Natural killer cell (primary cell): ENCODE measurements at regions not wholly inside any gene's neighbourhood (a gene's known extent, or its start where the extent isn't known, plus 50 kb on each side); places are given as distances from the start of the nearest gene placed in this dataset.
"Not testable (repeated sequence)": the region's sequence is repeated elsewhere in the genome, so short reads cannot be mapped to it uniquely, and the experiment has no call there.

ENCODE experiments used
- ATAC-seq, 3 donors: fragments of 150-1000 bp in 2 of 3; fragments of 200-7000 bp in 1 of 3; cut with Tn5 transposase; 1 replicate in 1 of 3; 2 replicates in 2 of 3; pipeline ENCODE4 v1.10.0; 2021; ENCODE audit warnings: mild to moderate bottlenecking in 2 of 3, moderate library complexity in 2 of 3
- DNase-seq, 2 donors: peaks; one replicate each; pipeline versions ENCODE4 v3.0.0 to v3.0.0-alpha.2; 2013 to 2021; ENCODE audit warnings: mixed read lengths in 1 of 2
- H3K27ac ChIP-seq: one replicate; pipeline ENCODE4 v1.5.1; 2013; ENCODE audit warnings: mild to moderate bottlenecking, low read length
- H3K27me3 ChIP-seq: one replicate; pipeline ENCODE4 v1.6.1; 2013; ENCODE audit warnings: low read length; ENCODE audit not compliant: control insufficient read depth, insufficient read depth
- H3K36me3 ChIP-seq: one replicate; pipeline ENCODE4 v1.6.1; 2013; ENCODE audit warnings: low read length; ENCODE audit not compliant: control insufficient read depth, insufficient read depth
- H3K4me1 ChIP-seq: one replicate; pipeline ENCODE4 v1.6.1; 2013; ENCODE audit warnings: low read length; ENCODE audit not compliant: control insufficient read depth, insufficient read depth
- H3K4me3 ChIP-seq: one replicate; pipeline ENCODE4 v1.5.1; 2013; ENCODE audit warnings: low read length
- H3K9me3 ChIP-seq: one replicate; pipeline ENCODE4 v1.6.1; 2013; ENCODE audit warnings: low read length; ENCODE audit not compliant: control insufficient read depth, insufficient read depth
- H3K27ac Mint-ChIP-seq, 2 donors: one replicate each; pipeline ENCODE4 v1.8.0; 2022; ENCODE audit warnings: mild to moderate bottlenecking in 2 of 2, mixed read lengths in 2 of 2, moderate library complexity in 1 of 2
- H3K27me3 Mint-ChIP-seq, 2 donors: one replicate each; pipeline ENCODE4 v1.8.0; 2022; ENCODE audit warnings: low read depth in 2 of 2, mixed read lengths in 2 of 2
- H3K36me3 Mint-ChIP-seq: one replicate; pipeline ENCODE4 v1.8.0; 2022; ENCODE audit warnings: mixed read lengths
- H3K4me1 Mint-ChIP-seq, 2 donors: one replicate each; pipeline ENCODE4 v1.8.0; 2022; ENCODE audit warnings: mixed read lengths in 2 of 2
- H3K4me3 Mint-ChIP-seq: one replicate; pipeline ENCODE4 v1.8.0; 2022; ENCODE audit warnings: mild to moderate bottlenecking, moderate library complexity, mixed read lengths
- H3K9me3 Mint-ChIP-seq, 2 donors: one replicate each; pipeline ENCODE4 v1.8.0; 2022; ENCODE audit warnings: mixed read lengths in 2 of 2
- WGBS: methylation state at CpG from one replicate; pipeline ENCODE4 v1.1.7; 2013; ENCODE audit warnings: missing lambda C conversion rate; ENCODE audit not compliant: insufficient coverage; 5-methylcytosine and 5-hydroxymethylcytosine counted together
- intact Hi-C: fragments of 100-400 bp; cut with micrococcal nuclease; formaldehyde crosslinking; loops from one replicate; pipeline ENCODE4 v1.14.2; 2022
- TF ChIP-seq, protein P1 (sequence below): fragments of 200-600 bp; IDR thresholded peaks from one replicate; pipeline ENCODE4 v1.8.0; 2022; ENCODE audit warnings: antibody characterized with exemption

DNA sequence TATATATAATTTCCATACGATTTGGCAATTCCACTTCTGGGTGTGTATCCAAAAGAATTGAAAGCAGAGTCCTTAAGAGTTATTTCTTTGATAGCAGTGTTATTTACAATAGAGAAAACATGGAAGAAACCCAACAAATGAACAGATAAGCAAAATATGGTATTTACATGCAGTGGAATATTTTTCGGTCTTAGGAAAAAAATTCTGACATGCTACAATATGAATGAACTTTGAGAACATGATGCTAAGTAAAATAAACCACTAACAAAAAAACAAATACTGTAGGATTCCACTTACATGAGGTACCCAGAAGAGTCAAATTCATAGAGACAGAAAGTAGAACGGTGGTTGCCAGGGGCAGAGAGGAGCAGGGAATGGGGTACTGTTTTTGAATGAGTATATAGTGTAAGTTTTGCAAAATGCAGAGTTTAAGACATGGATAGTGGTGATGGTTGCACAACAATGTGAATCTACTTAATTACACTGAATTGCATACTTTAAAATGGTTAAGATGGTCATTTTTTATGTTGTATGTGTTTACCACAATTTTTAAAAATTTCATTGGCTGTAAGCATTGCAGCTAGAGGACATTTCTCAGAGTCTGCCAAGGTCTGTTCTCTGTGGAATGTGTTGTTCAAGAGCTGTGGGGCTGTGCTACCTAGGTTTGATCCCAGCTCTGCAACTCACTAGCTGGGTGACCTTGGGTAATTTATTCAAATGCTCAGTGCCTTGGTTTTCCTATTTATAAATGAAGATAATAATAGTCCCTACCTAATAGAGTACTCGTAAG lies 122.1 kb downstream of the MEX3B start:
- DNase-seq: no peak
- intact Hi-C loops: no loop called here
- Histone ChIP-seq H3K9me3 (peaks cover 3% of the 10 kb centered on the region), H3K4me1 (no peaks in the 10 kb centered on the region), H3K36me3 (no peaks in the 10 kb centered on the region), H3K4me3 (no peak overlapping the region), H3K27ac (no peak overlapping the region), H3K27me3 (no peaks in the 10 kb centered on the region)
- H3K4me3 Mint-ChIP-seq: no peak overlapping the region
- 88% methylated on average over 2 of the region's 4 CpGs for WGBS
- H3K36me3 Mint-ChIP-seq: no peaks in the 10 kb centered on the region
- H3K4me1 Mint-ChIP-seq: no peaks in the 10 kb centered on the region
- H3K9me3 Mint-ChIP-seq: no peaks in the 10 kb centered on the region
- no peak overlapping the region for H3K27ac Mint-ChIP-seq
- H3K27me3 Mint-ChIP-seq: peaks cover 0 to 2% of the 10 kb centered on the region in 2 donors
- TF ChIP-seq, protein P1, sequence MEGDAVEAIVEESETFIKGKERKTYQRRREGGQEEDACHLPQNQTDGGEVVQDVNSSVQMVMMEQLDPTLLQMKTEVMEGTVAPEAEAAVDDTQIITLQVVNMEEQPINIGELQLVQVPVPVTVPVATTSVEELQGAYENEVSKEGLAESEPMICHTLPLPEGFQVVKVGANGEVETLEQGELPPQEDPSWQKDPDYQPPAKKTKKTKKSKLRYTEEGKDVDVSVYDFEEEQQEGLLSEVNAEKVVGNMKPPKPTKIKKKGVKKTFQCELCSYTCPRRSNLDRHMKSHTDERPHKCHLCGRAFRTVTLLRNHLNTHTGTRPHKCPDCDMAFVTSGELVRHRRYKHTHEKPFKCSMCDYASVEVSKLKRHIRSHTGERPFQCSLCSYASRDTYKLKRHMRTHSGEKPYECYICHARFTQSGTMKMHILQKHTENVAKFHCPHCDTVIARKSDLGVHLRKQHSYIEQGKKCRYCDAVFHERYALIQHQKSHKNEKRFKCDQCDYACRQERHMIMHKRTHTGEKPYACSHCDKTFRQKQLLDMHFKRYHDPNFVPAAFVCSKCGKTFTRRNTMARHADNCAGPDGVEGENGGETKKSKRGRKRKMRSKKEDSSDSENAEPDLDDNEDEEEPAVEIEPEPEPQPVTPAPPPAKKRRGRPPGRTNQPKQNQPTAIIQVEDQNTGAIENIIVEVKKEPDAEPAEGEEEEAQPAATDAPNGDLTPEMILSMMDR: no peak
- ATAC-seq: no peak

DNA sequence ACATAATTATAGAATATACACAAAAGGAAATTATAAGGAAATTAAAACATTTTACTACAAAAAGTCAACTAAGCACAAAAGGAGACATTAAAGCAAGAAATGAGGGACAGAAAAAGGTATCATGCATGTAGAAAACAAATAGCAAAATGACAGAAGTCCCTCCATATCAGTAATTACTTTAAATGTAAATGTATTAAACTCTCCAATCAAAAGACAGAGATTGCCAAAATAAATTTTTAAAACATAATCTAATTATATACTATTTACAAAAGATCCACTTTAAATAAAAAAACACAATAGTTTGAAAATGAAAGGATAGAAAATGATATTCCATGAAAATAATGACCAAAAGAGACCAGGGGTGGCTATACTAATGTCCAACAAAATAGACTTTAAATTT lies 123.7 kb downstream of the MEX3B start:
- no peak overlapping the region for H3K27ac ChIP-seq
- no peaks in the 10 kb centered on the region for H3K36me3 Mint-ChIP-seq
- no peaks in the 10 kb centered on the region for H3K27me3 ChIP-seq
- no peaks in the 10 kb centered on the region for H3K4me1 Mint-ChIP-seq
- H3K4me3 ChIP-seq: no peak overlapping the region
- H3K9me3 ChIP-seq: peaks cover 7% of the 10 kb centered on the region
- no peaks in the 10 kb centered on the region for H3K4me1 ChIP-seq
- H3K36me3 ChIP-seq: no peaks in the 10 kb centered on the region
- no peak overlapping the region for H3K27ac Mint-ChIP-seq
- ATAC-seq: no peak
- intact Hi-C loops: no loop called here
- DNase-seq: no peak
- peaks cover 0 to 2% of the 10 kb centered on the region in 2 donors for H3K27me3 Mint-ChIP-seq
- H3K4me3 Mint-ChIP-seq: no peak overlapping the region
- TF ChIP-seq, protein P1: no peak
- no peaks in the 10 kb centered on the region for H3K9me3 Mint-ChIP-seq

DNA sequence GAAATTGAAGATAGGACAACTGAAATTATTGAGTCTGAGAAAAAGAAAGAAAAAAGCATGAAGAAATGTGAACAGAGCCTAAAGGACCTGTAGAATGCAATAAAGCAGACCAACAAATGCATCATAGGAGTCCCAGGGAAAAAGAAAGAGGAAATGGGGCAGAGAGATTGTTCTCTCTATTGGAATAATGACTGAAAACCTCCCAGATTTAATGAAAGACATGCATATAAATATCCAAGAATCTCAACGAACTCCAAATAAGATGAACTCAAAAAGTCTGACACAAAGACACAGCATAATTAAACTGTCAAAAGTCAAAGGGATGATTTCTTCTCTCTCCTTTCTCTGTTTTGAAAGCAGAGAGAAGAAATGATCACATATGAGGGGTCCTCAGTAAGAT lies 124.7 kb downstream of the MEX3B start:
- intact Hi-C loops: no loop called here

DNA sequence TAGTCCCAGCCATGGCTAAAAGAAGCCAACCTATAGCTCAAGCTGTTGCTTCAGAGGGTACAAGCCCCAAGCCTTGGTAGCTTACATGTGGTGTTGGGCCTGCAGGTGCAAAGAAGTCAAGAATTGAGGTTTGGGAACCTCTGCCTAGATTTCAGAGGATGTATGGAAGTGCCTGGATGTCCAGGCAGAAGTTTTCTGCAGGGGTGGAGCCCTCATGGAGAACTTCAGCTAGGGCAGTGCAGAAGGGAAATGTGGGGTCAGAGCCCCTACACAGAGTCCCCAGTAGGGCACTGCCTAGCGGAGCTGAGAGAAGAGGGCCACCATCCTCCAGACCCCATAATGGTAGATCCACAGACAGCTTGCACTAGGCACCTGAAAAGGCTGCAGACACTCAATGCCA lies 127.1 kb downstream of the MEX3B start:
- ATAC-seq, H3K27ac Mint-ChIP-seq, H3K27me3 Mint-ChIP-seq, H3K9me3 Mint-ChIP-seq, intact Hi-C loops, H3K36me3 ChIP-seq, H3K36me3 Mint-ChIP-seq, H3K4me3 ChIP-seq, H3K4me1 ChIP-seq, H3K27me3 ChIP-seq, H3K27ac ChIP-seq, H3K9me3 ChIP-seq, DNase-seq, H3K4me3 Mint-ChIP-seq, H3K4me1 Mint-ChIP-seq: not testable (repeated sequence)
- 90% methylated on average over 1 of the region's 1 CpG for WGBS

More for the DNA sequence above, 124.7 kb downstream of the MEX3B start:
- Histone ChIP-seq H3K36me3 (no peaks in the 10 kb centered on the region), H3K4me1 (no peaks in the 10 kb centered on the region), H3K9me3 (peaks cover 7% of the 10 kb centered on the region), H3K4me3 (no peak overlapping the region), H3K27me3 (no peaks in the 10 kb centered on the region), H3K27ac (no peak overlapping the region)
- no peak overlapping the region for H3K4me3 Mint-ChIP-seq
- DNase-seq (no peak), ATAC-seq (no peak)
- WGBS: no CpG with 5 or more reads among the region's 1 CpG
- H3K4me1 Mint-ChIP-seq: no peaks in the 10 kb centered on the region
- H3K27ac Mint-ChIP-seq: no peak overlapping the region
- TF ChIP-seq, protein P1: no peak
- H3K36me3 Mint-ChIP-seq: no peaks in the 10 kb centered on the region
- H3K27me3 Mint-ChIP-seq: peaks cover 0 to 2% of the 10 kb centered on the region in 2 donors
- no peaks in the 10 kb centered on the region for H3K9me3 Mint-ChIP-seq
